GM23248 (cell line): ENCODE measurements at regions not wholly inside any gene's neighbourhood (a gene's known extent, or its start where the extent isn't known, plus 50 kb on each side); places are given as distances from the start of the nearest gene placed in this dataset.

Source experiments
- DNase-seq: peaks from one replicate; pipeline ENCODE4 v3.0.0-alpha.2; 2015
- H2AFZ ChIP-seq: fragments of 200-600 bp; sonication (generic); 2 replicates; pipeline ENCODE4 v1.6.1; 2016; ENCODE audit warnings: antibody characterized with exemption
- H3F3A ChIP-seq: fragments of 200-600 bp; sonication (generic); 2 replicates; pipeline ENCODE4 v1.6.1; 2016; ENCODE audit warnings: mild to moderate bottlenecking, antibody characterized with exemption, mixed run types; ENCODE audit not compliant: insufficient read depth
- H3K27ac ChIP-seq: fragments of 200-600 bp; sonication (generic); 2 replicates; pipeline ENCODE4 v1.5.1; 2016; ENCODE audit warnings: mild to moderate bottlenecking
- H3K27me3 ChIP-seq: fragments of 200-600 bp; sonication (generic); replicated peaks from 2 replicates; pipeline ENCODE4 v1.6.1; 2016; ENCODE audit warnings: mild to moderate bottlenecking; ENCODE audit not compliant: insufficient read depth
- H3K36me3 ChIP-seq: fragments of 200-600 bp; sonication (generic); 2 replicates; pipeline ENCODE4 v1.6.1; 2016; ENCODE audit warnings: low read depth, mild to moderate bottlenecking
- H3K4me1 ChIP-seq: fragments of 200-600 bp; sonication (generic); 2 replicates; pipeline ENCODE4 v1.6.1; 2016; ENCODE audit warnings: mild to moderate bottlenecking; ENCODE audit not compliant: insufficient read depth
- H3K4me2 ChIP-seq: fragments of 200-600 bp; sonication (generic); one replicate; pipeline ENCODE4 v1.6.1; 2016; ENCODE audit warnings: mild to moderate bottlenecking; ENCODE audit not compliant: unreplicated experiment
- H3K4me3 ChIP-seq: fragments of 200-600 bp; sonication (generic); 2 replicates; pipeline ENCODE4 v1.5.1; 2016; ENCODE audit warnings: mild to moderate bottlenecking
- H3K79me2 ChIP-seq: fragments of 200-600 bp; sonication (generic); 2 replicates; pipeline ENCODE4 v1.6.1; 2016; ENCODE audit warnings: mild to moderate bottlenecking; ENCODE audit not compliant: insufficient read depth
- H3K9ac ChIP-seq: fragments of 200-600 bp; sonication (generic); 2 replicates; pipeline ENCODE4 v1.6.1; 2016; ENCODE audit warnings: mild to moderate bottlenecking
- H3K9me2 ChIP-seq: fragments of 200-600 bp; sonication (generic); 2 replicates; pipeline ENCODE4 v1.6.1; 2016; ENCODE audit warnings: mixed run types, mild to moderate bottlenecking, moderate library complexity; ENCODE audit not compliant: insufficient read depth
- H3K9me3 ChIP-seq: fragments of 200-600 bp; sonication (generic); one replicate; pipeline ENCODE4 v1.6.1; 2017; ENCODE audit warnings: low read depth
- H4K20me1 ChIP-seq: fragments of 200-600 bp; sonication (generic); 2 replicates; pipeline ENCODE4 v1.6.0; 2016; ENCODE audit not compliant: insufficient read depth
- EZH2 ChIP-seq: fragments of 200-600 bp; sonication (generic); IDR thresholded peaks from 2 replicates; pipeline ENCODE4 v1.6.1; 2018; ENCODE audit warnings: antibody characterized with exemption, mild to moderate bottlenecking; ENCODE audit not compliant: insufficient read depth, poor library complexity, severe bottlenecking
- EZH2phosphoT487 ChIP-seq: fragments of 200-600 bp; sonication (generic); IDR thresholded peaks from 2 replicates; pipeline ENCODE4 v1.6.1; 2018; ENCODE audit warnings: antibody characterized with exemption, moderate library complexity, mild to moderate bottlenecking, low read depth; ENCODE audit not compliant: insufficient read depth
- WGBS, 2 experiments: methylation state at CpG; one replicate each; pipeline ENCODE4 v1.1.6; 2015 to 2017; ENCODE audit warnings: low lambda C conversion rate in 2 of 2, low coverage in 1 of 2; ENCODE audit errors: missing lambda C conversion rate in 2 of 2; 5-methylcytosine and 5-hydroxymethylcytosine counted together
- in situ Hi-C: fragments of 300-500 bp; cut with MboI; formaldehyde crosslinking; loops from 2 replicates; pipeline ENCODE4 v1.15.0; 2020

GRCh38 chr19:32191921-32192320 lies 153.5 kb upstream of the ZNF507 start:
- in situ Hi-C loops, result no loop called here
- WGBS, 2 experiments, result 25 to 26% methylated on average over 3 of the region's 3 CpGs
- H3K4me3 ChIP-seq, result no peak overlapping the region

GRCh38 chr19:32195706-32196610 lies 149.5 kb upstream of the ZNF507 start:
- H3K4me2 ChIP-seq, result no peak overlapping the region
- no peaks in the 10 kb centered on the region for H3K27me3 ChIP-seq
- WGBS, 2 experiments, result 41 to 42% methylated on average over 12 to 13 of the region's 13 CpGs
- H3K79me2 ChIP-seq, result no peaks in the 10 kb centered on the region
- DNase-seq, result no peak
- in situ Hi-C loops, result no loop called here
- H3K27ac ChIP-seq, result no peak overlapping the region
- H3K9me3 ChIP-seq, result no peaks in the 10 kb centered on the region
- H3F3A ChIP-seq, result no peaks in the 10 kb centered on the region
- no peak overlapping the region for H3K9ac ChIP-seq
- H3K36me3 ChIP-seq, result no peaks in the 10 kb centered on the region
- H3K9me2 ChIP-seq, result no peaks in the 10 kb centered on the region
- H3K4me3 ChIP-seq, result no peak overlapping the region
- H2AFZ ChIP-seq, result no peak overlapping the region
- TF ChIP-seq EZH2phosphoT487 (no peak), EZH2 (no peak)
- no peaks in the 10 kb centered on the region for H3K4me1 ChIP-seq
- H4K20me1 ChIP-seq, result no peaks in the 10 kb centered on the region

More at GRCh38 chr19:32191921-32192320, 153.5 kb upstream of the ZNF507 start:
- no peaks in the 10 kb centered on the region for H3K36me3 ChIP-seq
- no peaks in the 10 kb centered on the region for H3K79me2 ChIP-seq
- no peak overlapping the region for H3K4me2 ChIP-seq
- H4K20me1 ChIP-seq, result no peaks in the 10 kb centered on the region
- no peaks in the 10 kb centered on the region for H3F3A ChIP-seq
- no peaks in the 10 kb centered on the region for H3K27me3 ChIP-seq
- no peak overlapping the region for H3K9ac ChIP-seq
- no peaks in the 10 kb centered on the region for H3K9me3 ChIP-seq
- H3K9me2 ChIP-seq, result no peaks in the 10 kb centered on the region
- TF ChIP-seq EZH2 (no peak), EZH2phosphoT487 (no peak)
- no peak overlapping the region for H3K27ac ChIP-seq
- no peak for DNase-seq
- no peaks in the 10 kb centered on the region for H3K4me1 ChIP-seq
- H2AFZ ChIP-seq, result no peak overlapping the region

DNA sequence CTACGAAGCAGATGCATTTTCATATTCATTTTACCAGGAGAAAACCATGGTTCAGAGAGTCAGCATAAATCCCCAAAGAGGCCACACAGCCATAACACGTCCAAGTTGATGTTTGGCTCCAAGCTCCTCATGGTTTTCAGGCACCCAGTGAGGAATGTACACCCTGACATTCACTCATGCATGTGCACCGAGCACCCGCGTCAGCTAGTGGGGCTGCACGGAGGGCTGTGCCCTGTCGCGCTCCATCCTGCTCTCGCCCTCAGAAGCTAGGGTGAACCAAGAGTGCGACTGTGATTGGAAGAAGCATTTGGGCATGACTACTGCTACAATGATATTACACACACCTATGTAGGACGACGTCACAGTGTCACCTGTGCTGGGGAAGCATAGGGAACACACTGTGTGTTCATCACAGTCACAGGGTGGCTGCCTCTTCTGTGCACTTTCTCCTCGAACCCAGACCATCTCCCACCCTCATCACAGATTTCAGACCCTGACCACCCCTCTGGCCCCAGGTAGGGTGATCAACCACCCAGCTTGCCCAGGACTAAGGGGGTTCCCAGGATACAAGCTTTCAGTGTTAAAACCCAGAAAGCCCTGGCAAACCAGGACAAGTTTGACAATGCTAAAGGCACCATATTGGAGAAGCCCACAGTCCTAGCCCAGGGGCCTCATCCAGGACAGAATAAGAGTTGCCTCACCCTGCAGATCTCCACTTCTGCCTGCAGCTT lies 148.6 kb upstream of the ZNF507 start:
- H3F3A ChIP-seq, result no peaks in the 10 kb centered on the region
- H2AFZ ChIP-seq, result no peak overlapping the region
- H3K4me2 ChIP-seq, result no peak overlapping the region
- H3K9me2 ChIP-seq, result no peaks in the 10 kb centered on the region
- TF ChIP-seq EZH2phosphoT487, result no peak
- no peak for TF ChIP-seq EZH2
- no peak for DNase-seq
- H3K9ac ChIP-seq, result no peak overlapping the region
- H3K4me3 ChIP-seq, result no peak overlapping the region
- WGBS, 2 experiments, result 56 to 60% methylated on average over 13 of the region's 13 CpGs
- in situ Hi-C loops, result no loop called here
- H3K27me3 ChIP-seq, result no peaks in the 10 kb centered on the region
- H3K36me3 ChIP-seq, result no peaks in the 10 kb centered on the region
- H3K4me1 ChIP-seq, result no peaks in the 10 kb centered on the region
- H3K9me3 ChIP-seq, result no peaks in the 10 kb centered on the region
- no peaks in the 10 kb centered on the region for H4K20me1 ChIP-seq
- H3K27ac ChIP-seq, result no peak overlapping the region
- H3K79me2 ChIP-seq, result no peaks in the 10 kb centered on the region

- Histone ChIP-seq H3K27ac (no peak overlapping the region), H3K36me3 (no peaks in the 10 kb centered on the region), H4K20me1 (no peaks in the 10 kb centered on the region), H3K9me3 (no peaks in the 10 kb centered on the region), H3K9ac (no peak overlapping the region), H3K4me3 (no peak overlapping the region), H2AFZ (no peak overlapping the region), H3K4me2 (no peak overlapping the region), H3F3A (no peaks in the 10 kb centered on the region), H3K9me2 (no peaks in the 10 kb centered on the region), H3K4me1 (no peaks in the 10 kb centered on the region), H3K79me2 (no peaks in the 10 kb centered on the region), H3K27me3 (no peaks in the 10 kb centered on the region)
- in situ Hi-C loops, result no loop called here
- no peak for TF ChIP-seq EZH2phosphoT487
- TF ChIP-seq EZH2, result no peak
- DNase-seq, result no peak
- 25 to 28% methylated on average over 13 of the region's 13 CpGs for WGBS, 2 experiments
Measured at GRCh38 chr19:32197896-32198882, 147.2 kb upstream of the ZNF507 start.
